ENCODE measurements at regions not wholly inside any gene's neighbourhood (a gene's known extent, or its start where the extent isn't known, plus 50 kb on each side); places are given as distances from the start of the nearest gene placed in this dataset.
"Not testable (repeated sequence)": the region's sequence is repeated elsewhere in the genome, so short reads cannot be mapped to it uniquely, and the experiment has no call there.

- ChIA-PET CTCF (no interaction called here), POLR2A (no interaction called here)
- no peak for TF ChIP-seq CTCF (IDR thresholded peaks at IDR 0.05; ENCODE audit: control extremely low read depth, extremely low read depth, low read depth, missing control alignments)
- DNase-seq (ENCODE audit: extremely low spot score) = no peak
Observed at GRCh38 chr7:9598411-9598810, 1165.0 kb downstream of the NXPH1 start.

DNA sequence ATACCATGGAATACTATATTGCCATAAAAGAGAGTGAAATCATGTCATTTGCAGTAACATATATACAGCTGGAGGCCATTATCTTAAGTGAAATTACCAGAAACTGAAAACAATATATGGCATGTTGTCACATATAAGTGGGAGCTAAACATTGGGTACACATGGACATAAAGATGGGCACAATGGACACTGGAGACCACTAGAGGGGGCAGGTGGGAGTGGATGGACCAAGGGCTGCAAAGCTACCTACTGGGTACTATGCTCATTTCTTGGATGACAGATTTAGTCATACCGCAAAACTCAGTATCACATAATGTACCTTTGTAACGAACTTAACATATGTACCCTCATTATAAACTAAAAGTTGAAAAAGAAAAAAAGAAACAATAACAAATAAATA is 1167.6 kb downstream of the NXPH1 start:
- no peak for DNase-seq (ENCODE audit: extremely low spot score)
- TF ChIP-seq CTCF (IDR thresholded peaks at IDR 0.05; ENCODE audit: control extremely low read depth, extremely low read depth, low read depth, missing control alignments) = no peak
- ChIA-PET CTCF (interaction anchor here (0.6 to 1.1 kb wide), 2 partner anchors 14 to 1916 kb away, joined by 3 read pairs; no protein-coding TSS in a partner anchor), POLR2A (no interaction called here)

GRCh38 chr7:9603291-9603690 is 1169.9 kb downstream of the NXPH1 start:
- no peak for DNase-seq (ENCODE audit: extremely low spot score)
- CTCF ChIA-PET = no interaction called here
- TF ChIP-seq CTCF (IDR thresholded peaks at IDR 0.05; ENCODE audit: control extremely low read depth, extremely low read depth, low read depth, missing control alignments) = no peak
- POLR2A ChIA-PET = no interaction called here

DNA sequence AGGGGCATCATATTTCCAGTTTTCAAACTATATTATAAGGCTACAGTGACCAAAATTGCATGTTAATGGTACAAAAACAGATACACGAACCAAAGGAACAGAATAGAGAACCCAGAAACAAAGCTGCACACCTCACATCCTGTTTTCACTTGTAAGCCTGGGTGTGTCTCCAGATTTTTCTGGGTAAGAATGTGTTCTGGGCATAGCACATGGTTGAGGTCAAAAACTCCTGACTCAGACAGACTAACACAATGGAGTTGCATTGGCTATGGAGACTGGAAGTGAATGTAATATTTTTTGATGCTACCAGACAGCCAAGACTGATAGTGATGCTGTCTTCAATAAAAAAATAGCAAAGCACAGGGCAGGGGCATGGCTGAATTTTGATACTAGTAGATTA is 1175.2 kb downstream of the NXPH1 start:
- DNase-seq (ENCODE audit: extremely low spot score) = no peak
- POLR2A ChIA-PET = no interaction called here
- CTCF ChIA-PET = no interaction called here
- no peak for TF ChIP-seq CTCF (IDR thresholded peaks at IDR 0.05; ENCODE audit: control extremely low read depth, extremely low read depth, low read depth, missing control alignments)

GRCh38 chr7:9620899-9621298 is 1187.5 kb downstream of the NXPH1 start:
- CTCF ChIA-PET, POLR2A ChIA-PET: not testable (repeated sequence)

DNA sequence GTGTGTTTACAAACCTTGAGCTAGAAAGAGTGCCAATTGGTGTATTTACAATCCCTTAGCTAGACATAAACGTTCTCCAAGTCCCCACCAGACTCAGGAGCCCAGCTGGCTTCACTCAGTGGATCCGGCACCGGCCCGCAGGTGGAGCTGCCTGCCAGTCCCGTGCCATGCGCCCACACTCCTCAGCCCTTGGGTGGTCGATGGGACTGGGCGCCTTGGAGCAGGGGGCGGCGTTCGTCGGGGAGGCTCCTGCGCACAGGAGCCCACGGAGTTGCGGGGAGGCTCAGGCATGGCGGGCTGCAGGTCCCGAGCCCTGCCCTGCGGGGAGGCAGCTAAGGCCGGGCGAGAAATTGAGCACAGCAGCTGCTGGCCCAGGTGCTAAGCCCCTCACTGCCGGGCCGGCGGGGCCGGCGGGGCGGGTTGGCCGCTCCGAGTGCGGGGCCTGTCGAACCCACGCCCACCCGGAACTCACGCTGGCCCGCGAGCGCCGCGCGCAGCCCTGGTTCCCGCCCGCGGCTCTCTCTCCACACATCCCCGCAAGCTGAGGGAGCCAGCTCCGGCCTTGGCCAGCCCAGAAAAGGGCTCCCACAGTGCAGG is 1188.0 kb downstream of the NXPH1 start:
- CTCF ChIA-PET; POLR2A ChIA-PET; DNase-seq (ENCODE audit: extremely low spot score): not testable (repeated sequence)

More at GRCh38 chr7:9620899-9621298, 1187.5 kb downstream of the NXPH1 start:
- DNase-seq (ENCODE audit: extremely low spot score) = not testable (repeated sequence)

- CTCF ChIA-PET = no interaction called here
- POLR2A ChIA-PET = no interaction called here
- no peak for TF ChIP-seq CTCF (IDR thresholded peaks at IDR 0.05; ENCODE audit: control extremely low read depth, extremely low read depth, low read depth, missing control alignments)
- no peak for DNase-seq (ENCODE audit: extremely low spot score)
Observed at GRCh38 chr7:9621927-9622326, 1188.5 kb downstream of the NXPH1 start.

GRCh38 chr7:9625953-9626352 is 1192.5 kb downstream of the NXPH1 start:
- CTCF ChIA-PET = no interaction called here
- no peak for DNase-seq (ENCODE audit: extremely low spot score)
- POLR2A ChIA-PET = no interaction called here
- no peak for TF ChIP-seq CTCF (IDR thresholded peaks at IDR 0.05; ENCODE audit: control extremely low read depth, extremely low read depth, low read depth, missing control alignments)
